GM12875 (cell line): ENCODE measurements at regions not wholly inside any gene's neighbourhood (a gene's known extent, or its start where the extent isn't known, plus 50 kb on each side); places are given as distances from the start of the nearest gene placed in this dataset.

Experiments used
- H3K4me3 ChIP-seq: one replicate; pipeline ENCODE4 v1.5.1; 2011; ENCODE audit warnings: low read depth, low read length, control low read depth
- CTCF ChIP-seq: IDR thresholded peaks from 2 replicates; pipeline ENCODE4 v1.5.1; 2011; ENCODE audit warnings: low read depth, mild to moderate bottlenecking, control low read depth, inconsistent platforms, low read length, moderate library complexity, borderline replicate concordance; ENCODE audit not compliant: insufficient read depth

GRCh38 chr13:54356209-54356608, 1327.6 kb downstream of the OLFM4 start:
- no peak overlapping the region for H3K4me3 ChIP-seq
- no peak for TF ChIP-seq CTCF

DNA sequence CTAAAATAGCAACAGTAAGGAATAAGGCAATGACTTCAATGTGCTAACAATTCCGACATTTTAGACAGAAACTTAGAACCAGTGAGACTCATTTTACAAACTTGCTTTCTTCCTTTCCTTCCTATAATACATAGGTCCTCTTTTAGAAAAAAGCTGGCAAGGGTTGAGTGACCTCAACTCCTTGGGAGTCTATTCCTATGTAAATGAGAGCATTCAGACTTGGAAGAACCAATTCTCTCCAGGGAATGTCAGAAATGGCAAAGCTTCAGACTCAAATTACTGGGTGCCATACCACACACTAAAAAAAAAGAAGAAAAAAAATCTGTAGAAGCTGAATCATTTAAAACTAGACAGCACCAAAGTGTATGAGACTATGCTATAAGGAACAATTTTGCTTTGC, 1328.2 kb downstream of the OLFM4 start:
- no peak for TF ChIP-seq CTCF
- H3K4me3 ChIP-seq: no peak overlapping the region

GRCh38 chr13:54357284-54357933, 1328.8 kb downstream of the OLFM4 start:
- no peak overlapping the region for H3K4me3 ChIP-seq
- TF ChIP-seq CTCF: no peak

DNA sequence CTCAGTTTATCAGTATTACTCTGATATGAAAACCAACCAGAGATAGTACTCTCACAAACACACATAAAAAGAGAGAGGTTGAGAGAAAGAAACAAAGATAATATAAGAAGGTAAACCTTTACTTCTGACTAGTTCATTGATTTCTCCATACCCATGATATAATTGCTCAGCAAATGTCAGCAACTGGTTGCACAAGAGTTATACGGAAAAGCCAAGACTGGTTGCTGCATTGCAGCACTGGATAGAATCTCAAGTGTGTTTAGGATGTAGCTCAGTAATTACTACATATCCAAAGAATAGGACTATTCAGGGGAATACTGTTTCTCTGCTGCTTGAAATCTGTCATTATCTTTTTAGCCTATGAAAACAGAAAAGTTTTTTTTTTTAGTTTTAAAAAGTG, 1332.8 kb downstream of the OLFM4 start:
- H3K4me3 ChIP-seq: no peak overlapping the region
- TF ChIP-seq CTCF: no peak

- H3K4me3 ChIP-seq: no peak overlapping the region
Observed at GRCh38 chr13:54366728-54367127, 1338.1 kb downstream of the OLFM4 start.

DNA sequence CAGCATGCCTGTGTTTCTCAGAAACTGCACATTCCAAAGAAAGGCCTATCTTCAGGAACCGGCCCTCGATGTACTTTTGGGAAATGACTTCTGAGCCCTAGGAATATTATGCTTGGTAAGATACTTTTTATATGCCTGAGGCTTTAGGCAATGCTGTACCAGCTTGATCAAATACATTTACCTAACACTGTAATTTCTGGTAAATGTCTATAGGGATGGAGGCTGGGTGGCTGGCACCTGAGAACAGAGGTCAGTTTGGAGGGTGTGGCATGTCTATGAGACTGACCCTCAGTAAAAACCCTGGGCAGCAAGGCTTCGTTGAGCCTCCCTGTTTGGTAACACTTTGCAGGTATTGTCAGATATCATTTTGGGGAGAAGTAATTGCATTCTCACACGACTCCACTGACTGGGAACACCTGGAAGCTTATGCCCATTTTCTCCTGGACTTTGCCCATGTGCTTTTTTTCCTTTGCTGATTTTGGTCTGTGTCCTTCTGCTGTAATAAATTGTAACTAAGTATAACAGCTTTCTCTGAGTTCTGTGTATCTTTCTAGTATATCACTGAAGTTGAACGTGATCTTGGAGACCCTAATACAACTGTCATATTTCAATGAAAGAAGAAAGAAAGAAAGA, 1339.1 kb downstream of the OLFM4 start:
- no peak for TF ChIP-seq CTCF

More at GRCh38 chr13:54366728-54367127, 1338.1 kb downstream of the OLFM4 start:
- no peak for TF ChIP-seq CTCF

GRCh38 chr13:54368387-54368786, 1339.8 kb downstream of the OLFM4 start:
- H3K4me3 ChIP-seq: no peak overlapping the region
- TF ChIP-seq CTCF: no peak

More for the DNA sequence above, 1339.1 kb downstream of the OLFM4 start:
- H3K4me3 ChIP-seq: no peak overlapping the region
